ENCODE measurements at regions not wholly inside any gene's neighbourhood (a gene's known extent, or its start where the extent isn't known, plus 50 kb on each side); places are given as distances from the start of the nearest gene placed in this dataset.

DNA sequence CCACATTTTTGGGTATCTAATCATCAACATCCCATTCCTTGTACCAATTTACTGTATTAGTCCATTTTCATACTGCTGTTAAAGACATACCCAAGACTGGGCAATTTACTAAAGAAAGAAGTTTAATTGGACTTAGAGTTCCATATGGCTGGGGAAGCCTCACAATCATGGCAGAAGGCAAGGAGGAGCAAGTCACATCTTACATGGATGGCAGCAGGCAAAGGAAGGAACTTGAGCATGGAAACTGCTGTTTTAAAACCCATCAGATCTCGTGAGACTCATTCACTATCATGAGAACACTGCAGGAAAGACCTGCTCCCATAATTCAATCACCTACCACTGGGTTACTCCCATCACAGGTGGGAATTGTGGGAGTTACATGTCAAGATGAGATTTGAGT lies 95.4 kb upstream of the SLCO6A1 start:
- Histone ChIP-seq H3K4me1 (peaks cover 0 to 4% (median 0%) of the 10 kb centered on the region in 6 donors), H3K9me3 (peaks cover 0 to 7% (median 0%) of the 10 kb centered on the region in 8 donors), H3K36me3 (no peaks in the 10 kb centered on the region), H3K4me3 (no peak overlapping the region), H3K27ac (no peak overlapping the region), H3K27me3 (replicated peaks in 1 of 7) (no peaks in the 10 kb centered on the region)
- intact Hi-C loops (cut with DNase I; ENCODE audit: low total_unique reads): no loop called here
- DNase-seq: no peak
- TF ChIP-seq POLR2AphosphoS5 (IDR thresholded peaks at IDR 0.05) (no peak), POLR2A (IDR thresholded peaks at IDR 0.05) (no peak)
- TF ChIP-seq, protein P1, sequence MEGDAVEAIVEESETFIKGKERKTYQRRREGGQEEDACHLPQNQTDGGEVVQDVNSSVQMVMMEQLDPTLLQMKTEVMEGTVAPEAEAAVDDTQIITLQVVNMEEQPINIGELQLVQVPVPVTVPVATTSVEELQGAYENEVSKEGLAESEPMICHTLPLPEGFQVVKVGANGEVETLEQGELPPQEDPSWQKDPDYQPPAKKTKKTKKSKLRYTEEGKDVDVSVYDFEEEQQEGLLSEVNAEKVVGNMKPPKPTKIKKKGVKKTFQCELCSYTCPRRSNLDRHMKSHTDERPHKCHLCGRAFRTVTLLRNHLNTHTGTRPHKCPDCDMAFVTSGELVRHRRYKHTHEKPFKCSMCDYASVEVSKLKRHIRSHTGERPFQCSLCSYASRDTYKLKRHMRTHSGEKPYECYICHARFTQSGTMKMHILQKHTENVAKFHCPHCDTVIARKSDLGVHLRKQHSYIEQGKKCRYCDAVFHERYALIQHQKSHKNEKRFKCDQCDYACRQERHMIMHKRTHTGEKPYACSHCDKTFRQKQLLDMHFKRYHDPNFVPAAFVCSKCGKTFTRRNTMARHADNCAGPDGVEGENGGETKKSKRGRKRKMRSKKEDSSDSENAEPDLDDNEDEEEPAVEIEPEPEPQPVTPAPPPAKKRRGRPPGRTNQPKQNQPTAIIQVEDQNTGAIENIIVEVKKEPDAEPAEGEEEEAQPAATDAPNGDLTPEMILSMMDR (IDR thresholded peaks at IDR 0.05 in 8 of 11, conservative IDR thresholded peaks at IDR 0.05 in 3 of 11): no peak
- 59 to 100% (median 73%) methylated on average over 1 of the region's 1 CpG for WGBS, 5 donors

GRCh38 chr5:102595332-102595731 lies 96.5 kb upstream of the SLCO6A1 start:
- TF ChIP-seq POLR2AphosphoS5 (IDR thresholded peaks at IDR 0.05) (no peak), POLR2A (IDR thresholded peaks at IDR 0.05) (no peak)
- TF ChIP-seq, protein P1 (IDR thresholded peaks at IDR 0.05 in 8 of 11, conservative IDR thresholded peaks at IDR 0.05 in 3 of 11): no peak
- no peaks in the 10 kb centered on the region for H3K27me3 ChIP-seq (replicated peaks in 1 of 7)

GRCh38 chr5:102596113-102596512 lies 97.3 kb upstream of the SLCO6A1 start:
- DNase-seq: no peak
- Histone ChIP-seq H3K27ac (no peak overlapping the region), H3K36me3 (no peaks in the 10 kb centered on the region), H3K9me3 (peaks cover 0 to 7% (median 0%) of the 10 kb centered on the region in 8 donors), H3K4me1 (peaks cover 0 to 4% (median 0%) of the 10 kb centered on the region in 6 donors), H3K27me3 (replicated peaks in 1 of 7) (no peaks in the 10 kb centered on the region), H3K4me3 (no peak overlapping the region)
- TF ChIP-seq POLR2AphosphoS5 (IDR thresholded peaks at IDR 0.05) (no peak), POLR2A (IDR thresholded peaks at IDR 0.05) (no peak)
- TF ChIP-seq, protein P1 (IDR thresholded peaks at IDR 0.05 in 8 of 11, conservative IDR thresholded peaks at IDR 0.05 in 3 of 11): no peak
- intact Hi-C loops (cut with DNase I; ENCODE audit: low total_unique reads): no loop called here
- 20 to 26% (median 21%) methylated on average over 3 of the region's 3 CpGs for WGBS, 5 donors

More at GRCh38 chr5:102595332-102595731, 96.5 kb upstream of the SLCO6A1 start:
- no peak for DNase-seq
- H3K4me1 ChIP-seq: peaks cover 0 to 4% (median 0%) of the 10 kb centered on the region in 6 donors
- H3K4me3 ChIP-seq: no peak overlapping the region
- H3K36me3 ChIP-seq: no peaks in the 10 kb centered on the region
- H3K9me3 ChIP-seq: peaks cover 0 to 7% (median 0%) of the 10 kb centered on the region in 8 donors
- H3K27ac ChIP-seq: no peak overlapping the region
- intact Hi-C loops (cut with DNase I; ENCODE audit: low total_unique reads): no loop called here

DNA sequence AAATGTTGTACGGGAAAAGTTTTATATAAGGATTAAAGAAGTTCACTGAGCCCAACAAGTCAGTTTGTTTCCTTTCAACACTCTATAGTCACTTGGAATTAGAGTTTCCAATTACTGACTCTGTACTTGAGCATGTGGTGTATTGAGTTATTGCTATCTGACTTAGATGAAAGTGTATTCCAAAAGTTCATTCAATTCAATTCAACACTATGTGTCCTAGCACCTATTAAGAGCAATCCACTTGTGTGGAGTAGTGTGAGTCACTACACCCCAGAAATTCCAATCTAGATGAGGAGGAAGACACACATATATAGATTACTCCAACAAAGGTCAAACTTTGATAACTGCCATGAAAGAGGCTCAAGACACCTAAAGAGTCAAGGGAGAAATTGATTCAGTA lies 98.2 kb upstream of the SLCO6A1 start:
- no peak overlapping the region for H3K4me3 ChIP-seq
- H3K27me3 ChIP-seq (replicated peaks in 1 of 7): no peaks in the 10 kb centered on the region
- no peaks in the 10 kb centered on the region for H3K36me3 ChIP-seq
- TF ChIP-seq, protein P1 (IDR thresholded peaks at IDR 0.05 in 8 of 11, conservative IDR thresholded peaks at IDR 0.05 in 3 of 11): no peak
- H3K27ac ChIP-seq: no peak overlapping the region
- peaks cover 0 to 7% (median 0%) of the 10 kb centered on the region in 8 donors for H3K9me3 ChIP-seq
- 91 to 98% (median 95%) methylated on average over 1 of the region's 1 CpG for WGBS, 5 donors
- intact Hi-C loops (cut with DNase I; ENCODE audit: low total_unique reads): no loop called here
- peaks cover 0 to 4% (median 0%) of the 10 kb centered on the region in 6 donors for H3K4me1 ChIP-seq
- DNase-seq: no peak
